Skeletal muscle tissue (tissue), 3 donors: ENCODE measurements at regions not wholly inside any gene's neighbourhood (a gene's known extent, or its start where the extent isn't known, plus 50 kb on each side); places are given as distances from the start of the nearest gene placed in this dataset.

Source experiments
- H3K27ac ChIP-seq: one replicate; pipeline ENCODE4 v1.7.0; 2013; ENCODE audit warnings: mild to moderate bottlenecking, low read depth, low read length, inconsistent platforms
- H3K27me3 ChIP-seq, 3 donors: one replicate each; pipeline ENCODE4 v1.7.0; 2013; ENCODE audit warnings: low read length in 3 of 3; ENCODE audit not compliant: control insufficient read depth in 3 of 3, insufficient read depth in 3 of 3
- H3K36me3 ChIP-seq, 3 donors: one replicate each; pipeline ENCODE4 v1.7.0; 2013; ENCODE audit warnings: low read length in 3 of 3; ENCODE audit not compliant: control insufficient read depth in 3 of 3, insufficient read depth in 3 of 3
- H3K4me1 ChIP-seq, 3 donors: one replicate each; pipeline ENCODE4 v1.7.0; 2013; ENCODE audit warnings: low read length in 3 of 3, mild to moderate bottlenecking in 3 of 3; ENCODE audit not compliant: control insufficient read depth in 3 of 3, insufficient read depth in 3 of 3
- H3K4me3 ChIP-seq, 3 donors: one replicate each; pipeline ENCODE4 v1.7.0; 2013; ENCODE audit warnings: low read length in 3 of 3
- H3K9ac ChIP-seq, 3 donors: one replicate each; pipeline ENCODE4 v1.7.0; 2013; ENCODE audit warnings: low read length in 3 of 3, mild to moderate bottlenecking in 3 of 3, moderate library complexity in 2 of 3, low read depth in 1 of 3
- H3K9me3 ChIP-seq, 3 donors: one replicate each; pipeline ENCODE4 v1.7.0; 2013; ENCODE audit warnings: low read length in 3 of 3; ENCODE audit not compliant: control insufficient read depth in 3 of 3
- donor health status: Osteomylitis.

GRCh38 chr4:188905248-188905647 is 766.0 kb downstream of the TRIML1 start:
- H3K4me3 ChIP-seq = no peak overlapping the region
- H3K27ac ChIP-seq = no peak overlapping the region
- H3K9me3 ChIP-seq = no peaks in the 10 kb centered on the region
- H3K36me3 ChIP-seq = no peaks in the 10 kb centered on the region
- H3K9ac ChIP-seq = no peak overlapping the region
- H3K4me1 ChIP-seq = no peaks in the 10 kb centered on the region
- H3K27me3 ChIP-seq = no peaks in the 10 kb centered on the region

DNA sequence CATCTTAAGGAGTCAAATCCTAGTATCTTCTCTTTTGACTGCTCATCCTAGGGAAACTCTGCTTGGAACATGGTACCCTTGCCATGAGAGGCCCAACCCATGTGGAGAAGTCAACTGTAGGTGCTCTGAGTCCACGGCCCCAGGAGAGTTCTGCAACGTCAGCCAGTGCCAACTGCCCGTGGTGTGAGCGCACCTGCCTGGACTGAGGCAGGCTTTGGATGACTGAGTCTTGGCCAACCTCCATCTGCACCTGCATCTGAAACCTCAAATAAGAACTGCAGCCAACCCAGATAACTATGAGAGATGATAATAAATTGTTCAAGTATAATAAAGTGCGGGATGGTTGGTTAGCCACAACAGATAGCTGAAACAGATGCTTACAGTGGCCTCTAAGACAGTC is 772.0 kb downstream of the TRIML1 start:
- Histone ChIP-seq H3K9ac (no peak overlapping the region), H3K27me3 (no peaks in the 10 kb centered on the region), H3K9me3 (no peaks in the 10 kb centered on the region), H3K27ac (no peak overlapping the region), H3K4me3 (no peak overlapping the region), H3K4me1 (no peaks in the 10 kb centered on the region), H3K36me3 (no peaks in the 10 kb centered on the region)

GRCh38 chr4:188911707-188912106 is 772.5 kb downstream of the TRIML1 start:
- Histone ChIP-seq H3K9ac (no peak overlapping the region), H3K36me3 (no peaks in the 10 kb centered on the region), H3K27ac (no peak overlapping the region), H3K27me3 (no peaks in the 10 kb centered on the region), H3K4me1 (no peaks in the 10 kb centered on the region), H3K4me3 (no peak overlapping the region), H3K9me3 (no peaks in the 10 kb centered on the region)

GRCh38 chr4:188915175-188915574 is 775.9 kb downstream of the TRIML1 start:
- Histone ChIP-seq H3K27me3 (no peaks in the 10 kb centered on the region), H3K27ac (no peak overlapping the region), H3K36me3 (no peaks in the 10 kb centered on the region), H3K4me1 (no peaks in the 10 kb centered on the region), H3K4me3 (no peak overlapping the region), H3K9ac (no peak overlapping the region), H3K9me3 (no peaks in the 10 kb centered on the region)

DNA sequence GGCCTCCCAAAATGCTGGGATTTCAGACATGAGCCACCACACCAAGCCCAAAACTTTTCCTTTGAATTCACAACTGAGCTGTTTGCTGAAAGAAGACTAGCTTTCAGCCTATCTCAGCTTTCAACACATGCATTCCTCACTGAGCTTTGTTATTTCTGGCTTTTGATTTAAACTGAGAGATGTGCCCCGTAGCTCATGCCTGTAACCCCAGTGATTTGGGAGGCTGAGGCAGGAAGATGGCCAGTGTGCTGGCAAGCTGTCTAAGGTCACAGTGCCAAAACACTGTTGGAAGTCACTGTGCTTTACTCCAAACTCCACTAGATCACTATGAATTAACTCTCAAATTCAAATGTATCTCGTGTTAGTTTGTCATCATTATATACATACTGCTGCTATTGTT is 779.5 kb downstream of the TRIML1 start:
- no peak overlapping the region for H3K27ac ChIP-seq
- no peaks in the 10 kb centered on the region for H3K4me1 ChIP-seq
- no peaks in the 10 kb centered on the region for H3K27me3 ChIP-seq
- H3K9ac ChIP-seq = no peak overlapping the region
- no peak overlapping the region for H3K4me3 ChIP-seq
- no peaks in the 10 kb centered on the region for H3K9me3 ChIP-seq
- no peaks in the 10 kb centered on the region for H3K36me3 ChIP-seq

DNA sequence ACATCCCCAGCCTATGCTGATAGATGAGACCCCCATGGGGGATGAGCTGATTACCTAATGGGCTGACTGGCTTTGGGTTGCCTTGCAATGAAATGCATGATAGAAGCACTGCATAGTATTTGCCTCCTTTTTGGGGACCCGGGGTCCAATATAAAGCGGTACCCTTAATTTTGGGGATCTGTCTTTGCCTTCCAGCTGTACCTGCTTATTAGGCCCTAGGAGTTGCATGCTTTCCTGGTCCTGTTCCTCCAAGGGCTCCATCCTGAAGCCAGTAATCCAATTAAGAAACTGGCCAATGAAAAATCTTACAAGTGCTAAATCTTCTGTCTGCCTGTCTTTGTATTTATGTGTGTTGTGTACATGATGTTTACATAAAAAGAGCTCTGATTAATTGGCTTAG is 791.6 kb downstream of the TRIML1 start:
- H3K9me3 ChIP-seq = peaks cover 0 to 5% (median 0%) of the 10 kb centered on the region in 3 donors
- no peaks in the 10 kb centered on the region for H3K36me3 ChIP-seq
- H3K27ac ChIP-seq = no peak overlapping the region
- H3K4me3 ChIP-seq = no peak overlapping the region
- H3K27me3 ChIP-seq = no peaks in the 10 kb centered on the region
- H3K4me1 ChIP-seq = no peaks in the 10 kb centered on the region
- no peak overlapping the region for H3K9ac ChIP-seq

DNA sequence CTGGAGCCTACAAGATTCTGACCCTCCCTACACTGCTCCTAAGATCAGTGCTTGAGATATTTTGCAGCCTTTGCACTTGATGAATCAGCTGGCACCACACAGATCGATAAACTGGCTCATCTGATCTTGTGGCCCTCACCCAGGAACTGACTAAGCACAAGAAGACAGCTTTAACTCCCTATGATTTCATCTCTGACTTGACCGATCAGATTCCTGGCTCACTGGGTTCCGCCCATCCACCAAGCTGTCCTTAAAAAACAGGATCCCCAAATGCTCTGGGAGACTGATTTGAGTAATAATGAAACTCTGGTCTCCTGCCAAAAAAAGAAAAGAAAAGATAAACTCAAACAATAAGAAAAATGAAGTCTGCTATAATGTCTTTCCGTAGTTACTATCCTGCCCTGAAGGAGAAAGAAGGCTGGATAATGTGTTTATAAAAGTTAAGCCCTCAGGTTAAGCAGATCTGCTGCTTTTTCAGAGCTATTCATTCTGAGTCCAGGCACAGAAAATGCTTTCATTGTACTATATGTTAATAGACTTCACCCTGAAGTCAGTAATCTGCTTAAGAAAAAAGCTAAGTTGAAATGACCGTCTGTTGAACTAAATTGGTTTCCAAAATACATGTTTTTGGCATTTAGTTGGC is 795.2 kb downstream of the TRIML1 start:
- H3K9me3 ChIP-seq = peaks cover 0 to 5% (median 0%) of the 10 kb centered on the region in 3 donors
- H3K36me3 ChIP-seq = no peaks in the 10 kb centered on the region
- no peak overlapping the region for H3K9ac ChIP-seq
- H3K27me3 ChIP-seq = no peaks in the 10 kb centered on the region
- H3K27ac ChIP-seq = no peak overlapping the region
- H3K4me3 ChIP-seq = no peak overlapping the region
- H3K4me1 ChIP-seq = no peaks in the 10 kb centered on the region

DNA sequence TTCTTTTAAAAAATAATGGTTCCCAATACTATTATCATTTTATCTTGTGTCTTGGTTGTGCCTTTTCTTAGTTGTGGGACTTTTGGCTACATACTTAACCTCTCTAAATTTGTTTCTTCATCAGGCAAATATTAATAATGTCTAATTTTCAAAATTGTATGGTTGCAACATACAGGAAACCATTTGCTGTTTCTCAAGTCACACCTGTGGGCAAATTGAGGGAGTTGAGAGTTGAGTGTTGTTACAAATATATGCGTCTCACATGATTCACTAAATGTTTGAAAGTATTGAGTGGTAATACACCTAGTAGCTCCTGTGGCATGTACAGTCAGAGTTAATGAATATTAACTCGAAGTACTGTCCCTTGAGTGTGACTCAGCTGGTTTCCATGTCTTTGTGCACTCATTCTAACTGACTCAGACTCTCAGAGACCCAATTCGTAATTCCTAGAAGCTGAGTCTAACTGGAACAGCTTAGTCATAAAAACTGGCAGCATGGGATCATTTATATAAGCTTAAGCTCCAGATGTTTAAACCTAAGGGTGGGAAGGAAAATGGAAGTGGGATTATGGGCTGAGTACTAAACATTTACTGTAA is 802.4 kb downstream of the TRIML1 start:
- Histone ChIP-seq H3K27ac (no peak overlapping the region), H3K4me1 (no peaks in the 10 kb centered on the region), H3K9me3 (no peaks in the 10 kb centered on the region), H3K36me3 (no peaks in the 10 kb centered on the region), H3K27me3 (no peaks in the 10 kb centered on the region), H3K4me3 (no peak overlapping the region), H3K9ac (no peak overlapping the region)

DNA sequence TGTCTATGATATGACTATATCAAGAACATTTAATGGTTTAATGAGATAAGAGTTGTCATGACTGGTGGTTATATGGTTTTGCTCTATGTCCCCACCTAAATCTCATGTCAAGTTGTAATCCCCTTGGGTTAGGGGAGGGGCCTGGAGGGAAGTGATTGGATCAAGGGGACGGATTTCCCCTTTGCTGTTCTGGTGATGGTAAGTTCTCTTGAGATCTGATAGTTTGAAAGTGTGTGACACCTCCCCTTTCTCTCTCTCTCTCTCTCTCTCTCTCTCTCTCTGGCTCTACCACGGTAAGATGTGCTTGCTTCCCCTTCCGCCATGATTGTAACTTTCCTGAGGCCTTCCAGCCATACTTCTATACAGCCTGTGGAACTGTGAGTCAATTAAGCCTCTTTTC is 803.4 kb downstream of the TRIML1 start:
- Histone ChIP-seq H3K4me1 (no peaks in the 10 kb centered on the region), H3K9me3 (no peaks in the 10 kb centered on the region)

DNA sequence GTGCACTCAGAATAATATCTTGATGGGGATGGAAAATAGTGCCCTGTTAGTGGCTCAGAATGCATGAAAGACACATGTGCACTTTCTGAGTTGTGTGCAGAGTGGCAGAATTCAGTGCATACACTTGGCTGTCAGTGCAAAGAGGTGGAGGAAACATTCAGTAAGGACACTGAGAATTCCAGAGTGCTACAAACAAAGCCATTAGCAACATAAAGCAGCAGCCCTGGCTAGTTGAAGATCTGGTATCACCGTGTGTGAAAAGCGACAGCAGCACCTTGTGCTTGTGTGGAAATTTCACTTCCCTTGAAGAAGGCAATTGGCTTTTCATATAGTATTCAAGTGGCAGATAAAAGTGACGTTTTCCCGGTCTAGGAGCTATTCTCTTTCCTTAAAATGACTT is 810.4 kb downstream of the TRIML1 start:
- no peaks in the 10 kb centered on the region for H3K9me3 ChIP-seq
- H3K9ac ChIP-seq = no peak overlapping the region
- H3K36me3 ChIP-seq = no peaks in the 10 kb centered on the region
- H3K27ac ChIP-seq = no peak overlapping the region
- H3K27me3 ChIP-seq = no peaks in the 10 kb centered on the region
- no peaks in the 10 kb centered on the region for H3K4me1 ChIP-seq
- H3K4me3 ChIP-seq = no peak overlapping the region

More for the DNA sequence above, 803.4 kb downstream of the TRIML1 start:
- Histone ChIP-seq H3K9ac (no peak overlapping the region), H3K36me3 (no peaks in the 10 kb centered on the region), H3K27ac (no peak overlapping the region), H3K27me3 (no peaks in the 10 kb centered on the region), H3K4me3 (no peak overlapping the region)
